Astrocyte of the spinal cord (primary cell): ENCODE measurements at regions not wholly inside any gene's neighbourhood (a gene's known extent, or its start where the extent isn't known, plus 50 kb on each side); places are given as distances from the start of the nearest gene placed in this dataset.
A peak's percentile ranks its signal among the peaks of the same experiment; 100 is the strongest.
"Not testable (repeated sequence)": the region's sequence is repeated elsewhere in the genome, so short reads cannot be mapped to it uniquely, and the experiment has no call there.

Source experiments
- DNase-seq: peaks from one replicate; pipeline ENCODE4 v3.0.0; 2011; ENCODE audit warnings: low read depth, low spot score
- H3K4me3 ChIP-seq: 2 replicates; pipeline ENCODE4 v1.5.1; 2011; ENCODE audit warnings: low read depth, mild to moderate bottlenecking, low read length, moderate library complexity
- in situ Hi-C: cut with HindIII; loops from 2 replicates; pipeline ENCODE4 v1.10.0; 2017; ENCODE audit warnings: low sequenced_read_pairs
- TF ChIP-seq, protein P1 (sequence below): IDR thresholded peaks from 2 replicates; pipeline ENCODE4 v1.5.1; 2012; ENCODE audit warnings: low read depth, mild to moderate bottlenecking, low read length, inconsistent platforms

DNA sequence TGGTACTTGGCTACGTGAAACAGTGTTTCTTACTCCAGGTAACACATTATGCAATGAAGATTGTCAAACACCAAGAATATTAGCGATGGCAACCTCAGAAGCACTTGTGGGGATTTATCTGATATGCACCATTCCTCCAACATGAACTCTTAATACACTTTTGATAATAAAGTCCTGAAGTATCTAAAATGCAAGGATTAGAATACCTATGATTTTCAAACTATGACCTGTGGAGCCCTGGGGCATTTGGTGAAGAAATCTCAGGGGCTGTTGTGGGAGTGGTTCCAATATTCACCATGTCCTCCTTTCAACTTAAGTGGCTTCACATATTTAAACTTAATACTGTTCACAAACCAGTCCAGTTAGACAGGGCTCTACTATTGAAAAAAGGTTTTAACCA, 214.6 kb upstream of the POU5F2 start:
- H3K4me3 ChIP-seq = no peak overlapping the region
- TF ChIP-seq, protein P1, sequence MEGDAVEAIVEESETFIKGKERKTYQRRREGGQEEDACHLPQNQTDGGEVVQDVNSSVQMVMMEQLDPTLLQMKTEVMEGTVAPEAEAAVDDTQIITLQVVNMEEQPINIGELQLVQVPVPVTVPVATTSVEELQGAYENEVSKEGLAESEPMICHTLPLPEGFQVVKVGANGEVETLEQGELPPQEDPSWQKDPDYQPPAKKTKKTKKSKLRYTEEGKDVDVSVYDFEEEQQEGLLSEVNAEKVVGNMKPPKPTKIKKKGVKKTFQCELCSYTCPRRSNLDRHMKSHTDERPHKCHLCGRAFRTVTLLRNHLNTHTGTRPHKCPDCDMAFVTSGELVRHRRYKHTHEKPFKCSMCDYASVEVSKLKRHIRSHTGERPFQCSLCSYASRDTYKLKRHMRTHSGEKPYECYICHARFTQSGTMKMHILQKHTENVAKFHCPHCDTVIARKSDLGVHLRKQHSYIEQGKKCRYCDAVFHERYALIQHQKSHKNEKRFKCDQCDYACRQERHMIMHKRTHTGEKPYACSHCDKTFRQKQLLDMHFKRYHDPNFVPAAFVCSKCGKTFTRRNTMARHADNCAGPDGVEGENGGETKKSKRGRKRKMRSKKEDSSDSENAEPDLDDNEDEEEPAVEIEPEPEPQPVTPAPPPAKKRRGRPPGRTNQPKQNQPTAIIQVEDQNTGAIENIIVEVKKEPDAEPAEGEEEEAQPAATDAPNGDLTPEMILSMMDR = no peak
- in situ Hi-C loops = no loop called here
- no peak for DNase-seq

DNA sequence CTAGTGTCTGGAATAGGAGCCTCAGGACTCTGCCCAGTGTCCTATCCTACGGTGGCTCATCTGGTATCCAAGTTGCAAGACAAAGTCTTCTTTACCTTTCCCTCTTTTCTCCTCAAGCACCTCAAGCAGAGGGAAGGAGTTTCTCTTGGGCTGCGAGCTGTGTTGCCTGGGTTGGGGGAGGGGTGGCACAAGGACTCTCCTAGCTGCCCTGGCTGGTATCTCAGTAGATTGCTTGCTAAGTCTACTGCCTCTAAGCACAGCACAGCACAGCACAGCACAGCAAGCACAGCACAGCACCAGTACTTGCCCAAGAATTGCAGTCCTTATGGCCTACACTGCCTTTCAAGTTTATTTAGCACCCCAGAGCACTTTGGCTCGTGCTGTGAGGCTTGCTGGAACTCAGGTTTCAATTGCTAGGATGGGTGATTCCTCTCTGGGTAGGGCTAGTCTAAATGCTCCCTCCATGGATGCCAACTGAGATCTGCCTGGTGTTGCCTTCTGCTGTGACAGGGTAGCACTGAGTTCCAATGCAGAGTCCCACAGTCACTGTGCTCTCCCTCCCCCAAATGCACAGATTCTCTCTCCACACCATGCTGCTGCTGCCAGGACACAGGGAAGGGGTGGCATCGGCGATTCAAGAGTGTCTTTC, 213.1 kb upstream of the POU5F2 start:
- DNase-seq = no peak
- H3K4me3 ChIP-seq = no peak overlapping the region
- TF ChIP-seq, protein P1 = no peak
- in situ Hi-C loops = no loop called here

- in situ Hi-C loops = no loop called here
- no peak overlapping the region for H3K4me3 ChIP-seq
- DNase-seq = no peak
- TF ChIP-seq, protein P1 = no peak
These were observed 212.0 kb upstream of the POU5F2 start for GRCh38 chr5:93953442-93953841.

GRCh38 chr5:93941897-93942296, 200.5 kb upstream of the POU5F2 start:
- TF ChIP-seq, protein P1 = no peak
- in situ Hi-C loops = no loop called here
- DNase-seq = no peak
- H3K4me3 ChIP-seq = no peak overlapping the region

DNA sequence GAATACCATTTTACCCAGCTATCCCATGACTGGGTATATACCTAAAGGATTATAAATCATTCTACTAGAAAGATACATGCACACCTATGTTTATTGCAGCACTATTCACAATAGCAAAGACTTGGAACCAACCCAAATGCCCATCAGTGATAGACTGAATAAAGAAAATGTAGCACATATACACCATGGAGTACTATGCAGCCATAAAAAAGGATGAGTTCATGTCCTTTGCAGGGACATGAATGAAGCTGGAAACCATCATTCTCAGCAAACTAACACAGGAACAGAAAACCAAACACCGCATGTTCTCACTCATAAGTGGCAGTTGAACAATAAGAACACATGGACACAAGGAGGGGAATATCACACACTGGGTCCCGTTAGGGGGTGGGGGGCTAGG, 191.9 kb upstream of the POU5F2 start:
- H3K4me3 ChIP-seq, in situ Hi-C loops, DNase-seq: not testable (repeated sequence)

DNA sequence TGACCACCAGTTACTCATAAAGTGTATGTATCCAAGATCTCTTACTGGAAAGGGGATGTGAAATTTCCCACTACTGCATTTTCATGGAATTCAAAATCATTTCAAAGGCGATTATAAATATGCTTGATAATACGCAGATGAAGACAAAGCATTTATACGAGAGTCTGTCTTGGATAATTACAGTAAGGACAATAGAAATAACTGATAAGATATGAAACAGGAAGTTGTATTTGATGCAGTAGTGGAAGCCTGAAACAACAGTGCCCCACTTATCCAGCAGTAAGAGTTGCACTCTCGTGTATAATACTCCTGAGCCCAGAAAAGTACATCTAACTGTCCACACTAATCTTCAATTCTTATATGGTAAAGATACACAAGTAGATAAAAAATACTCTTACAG, 188.7 kb upstream of the POU5F2 start:
- TF ChIP-seq, protein P1 = no peak
- no peak overlapping the region for H3K4me3 ChIP-seq
- in situ Hi-C loops = no loop called here
- DNase-seq = no peak

DNA sequence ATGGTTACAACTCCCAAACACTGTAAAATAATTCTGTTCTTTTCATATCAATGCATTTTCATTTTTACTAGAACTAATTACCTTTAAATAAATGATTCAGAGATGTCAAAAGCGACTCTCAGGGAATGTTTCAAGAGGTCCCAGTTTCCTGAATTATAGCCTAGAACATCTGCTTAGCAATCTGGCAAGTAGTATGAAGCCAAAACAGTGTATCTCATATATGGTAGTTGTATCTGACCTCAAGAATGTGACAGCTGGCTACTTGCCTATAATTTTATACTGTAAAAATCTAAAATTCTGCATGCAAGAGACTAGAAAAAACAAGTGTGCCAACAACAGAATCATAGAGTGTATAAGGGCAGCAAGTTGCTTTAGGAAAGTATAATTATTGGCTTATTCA, 187.7 kb upstream of the POU5F2 start:
- no peak overlapping the region for H3K4me3 ChIP-seq
- TF ChIP-seq, protein P1 = no peak
- DNase-seq = peak; percentile 32
- in situ Hi-C loops = no loop called here
